Mesodermal cell (in vitro differentiated cells): ENCODE measurements at regions not wholly inside any gene's neighbourhood (a gene's known extent, or its start where the extent isn't known, plus 50 kb on each side); places are given as distances from the start of the nearest gene placed in this dataset.

Experiments used
- H3K27ac ChIP-seq: 2 replicates; pipeline ENCODE4 v1.7.0; 2013; ENCODE audit warnings: mild to moderate bottlenecking, low read depth, low read length, moderate library complexity; ENCODE audit not compliant: severe bottlenecking
- H3K36me3 ChIP-seq: 2 replicates; pipeline ENCODE4 v1.7.1; 2013; ENCODE audit warnings: mild to moderate bottlenecking, low read length, moderate library complexity; ENCODE audit not compliant: control insufficient read depth, insufficient read depth
- H3K4me1 ChIP-seq: one replicate; pipeline ENCODE4 v1.7.1; 2013; ENCODE audit warnings: mild to moderate bottlenecking, low read length; ENCODE audit not compliant: insufficient read depth, control insufficient read depth, poor library complexity, severe bottlenecking
- H3K4me3 ChIP-seq: 2 replicates; pipeline ENCODE4 v1.7.0; 2013; ENCODE audit warnings: low read length, control low read depth, mild to moderate bottlenecking; ENCODE audit not compliant: insufficient read depth, poor library complexity, severe bottlenecking; ENCODE audit errors: extremely low read depth
- H3K9me3 ChIP-seq: 2 replicates; pipeline ENCODE4 v1.7.1; 2013; ENCODE audit warnings: mild to moderate bottlenecking, low read length, moderate library complexity; ENCODE audit not compliant: control insufficient read depth
- WGBS, 2 experiments: methylation state at CpG; one replicate each; pipeline ENCODE4 v1.1.5; 2013; ENCODE audit warnings: missing lambda C conversion rate in 2 of 2; ENCODE audit not compliant: insufficient coverage in 2 of 2; 5-methylcytosine and 5-hydroxymethylcytosine counted together

- 76 to 90% methylated on average over 2 of the region's 2 CpGs for WGBS, 2 experiments
- no peaks in the 10 kb centered on the region for H3K36me3 ChIP-seq
- peak overlapping the region; percentile 18 for H3K27ac ChIP-seq
- peaks cover 25% of the 10 kb centered on the region for H3K9me3 ChIP-seq
- H3K4me3 ChIP-seq: no peak overlapping the region
- H3K4me1 ChIP-seq: peaks cover 9% of the 10 kb centered on the region
Observed at GRCh38 chr2:201532686-201533304, 81.3 kb downstream of the STRADB start.
